GM21619 (cell line): ENCODE measurements at regions not wholly inside any gene's neighbourhood (a gene's known extent, or its start where the extent isn't known, plus 50 kb on each side); places are given as distances from the start of the nearest gene placed in this dataset.

ENCODE experiments used
- ATAC-seq: cut with Tn5 transposase; IDR thresholded peaks from one replicate; pipeline ENCODE4 v1.9.1; 2021; ENCODE audit not compliant: unreplicated experiment

DNA sequence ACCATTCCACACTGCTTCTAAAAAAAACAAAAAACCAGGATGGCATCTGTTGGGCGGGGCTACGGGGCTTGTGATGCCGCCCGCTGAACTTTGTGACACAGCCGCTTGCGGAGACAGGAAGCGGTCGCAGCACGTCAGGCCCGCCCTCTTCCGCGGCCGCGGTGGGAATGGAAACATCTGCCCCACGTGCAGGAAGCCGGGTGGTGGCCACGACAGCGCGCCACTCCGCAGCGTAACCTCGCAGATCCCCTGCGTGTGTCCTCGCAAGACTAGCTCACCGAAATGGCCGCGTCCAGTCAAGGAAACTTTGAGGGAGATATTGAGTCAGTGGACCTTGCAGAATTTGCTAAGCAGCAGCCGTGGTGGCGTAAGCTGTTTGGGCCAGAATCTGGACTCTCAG is 168.5 kb downstream of the SUCLG1 start:
- no peak for ATAC-seq

DNA sequence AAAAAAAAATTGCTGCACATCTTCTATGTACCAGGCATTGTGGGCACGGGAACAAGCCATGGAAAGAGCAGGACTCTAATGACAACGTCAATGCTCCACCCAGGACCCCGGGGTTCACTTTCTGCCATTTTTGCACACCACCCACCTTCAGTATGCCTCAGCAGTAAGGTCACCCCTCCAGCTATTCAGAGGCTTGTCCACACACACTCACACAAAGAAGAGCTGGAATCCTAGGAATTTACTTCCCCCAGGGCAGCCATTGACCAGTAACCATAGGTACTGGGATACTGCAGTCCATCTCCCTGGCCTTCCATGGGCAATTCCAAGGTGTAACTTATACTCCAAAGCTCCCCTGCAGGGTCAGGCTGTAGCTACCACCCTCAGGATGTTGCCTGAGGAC is 170.8 kb downstream of the SUCLG1 start:
- ATAC-seq: no peak

DNA sequence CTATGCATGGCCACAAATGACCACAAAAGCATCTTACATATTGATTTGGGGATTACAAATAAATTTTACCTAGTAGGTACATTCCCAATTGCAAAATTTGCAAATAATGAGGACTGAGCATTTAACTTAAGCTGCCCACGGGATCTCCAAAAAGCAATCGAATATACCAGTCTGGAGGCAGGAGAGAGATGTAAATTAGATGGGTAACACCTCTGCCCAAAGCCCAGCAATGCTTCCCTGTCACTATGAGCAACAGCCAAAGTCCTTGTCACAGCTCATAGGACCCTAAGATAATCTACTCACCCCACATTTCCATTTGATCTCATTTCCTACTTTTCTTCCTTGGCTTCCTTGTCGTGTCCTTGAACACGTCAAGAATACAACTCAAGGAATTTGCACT is 172.2 kb downstream of the SUCLG1 start:
- no peak for ATAC-seq

DNA sequence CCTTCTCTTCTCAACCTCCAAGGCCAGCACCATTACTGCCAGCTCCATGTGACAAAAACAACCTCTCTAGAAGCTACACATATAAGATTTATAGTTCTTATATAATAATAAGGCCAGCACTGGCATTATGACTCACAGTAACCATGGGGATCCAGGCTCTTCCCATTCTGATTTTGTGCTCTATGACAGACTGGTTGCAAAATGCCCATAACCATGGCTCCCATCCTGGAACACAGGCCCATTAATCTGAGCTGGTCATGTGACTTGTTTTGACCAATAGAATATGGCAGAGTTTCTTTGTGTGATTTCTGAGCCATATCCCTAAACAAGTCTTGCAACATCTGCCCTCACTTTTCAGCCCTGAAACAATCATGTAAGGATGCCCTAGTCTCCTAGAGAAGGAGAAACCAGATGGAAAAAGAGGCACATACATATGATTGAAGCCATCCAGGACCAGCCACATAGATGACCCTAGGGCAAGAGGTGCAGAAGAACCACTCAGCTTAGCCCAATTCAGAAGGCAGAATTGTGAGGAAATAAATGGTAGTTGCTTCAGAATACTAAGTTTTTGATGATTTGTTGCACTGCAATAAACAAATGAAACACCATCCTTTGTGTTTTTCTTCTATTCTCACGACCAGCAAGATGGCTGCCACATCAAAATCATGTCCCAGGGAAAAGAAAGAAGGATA is 173.9 kb downstream of the SUCLG1 start:
- no peak for ATAC-seq

DNA sequence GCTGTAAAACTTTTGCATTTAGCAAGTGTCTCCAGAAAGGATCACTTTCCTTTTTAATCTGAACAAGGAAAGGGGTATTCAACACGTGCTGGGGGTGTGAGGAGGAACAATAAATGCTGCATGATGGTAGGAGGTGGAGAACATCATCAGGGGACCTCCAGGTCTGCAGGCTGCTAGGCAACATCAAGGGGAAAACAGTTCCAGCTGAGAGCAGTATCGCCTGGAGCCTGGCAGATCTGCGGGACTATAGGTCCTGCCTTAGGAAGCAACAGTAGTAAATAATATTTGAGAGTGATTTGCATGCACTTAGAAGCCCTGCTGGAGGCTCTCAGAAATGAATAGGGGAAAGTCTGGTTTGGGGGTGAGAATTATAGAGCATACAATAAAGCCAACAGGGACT is 175.6 kb downstream of the SUCLG1 start:
- ATAC-seq: no peak

DNA sequence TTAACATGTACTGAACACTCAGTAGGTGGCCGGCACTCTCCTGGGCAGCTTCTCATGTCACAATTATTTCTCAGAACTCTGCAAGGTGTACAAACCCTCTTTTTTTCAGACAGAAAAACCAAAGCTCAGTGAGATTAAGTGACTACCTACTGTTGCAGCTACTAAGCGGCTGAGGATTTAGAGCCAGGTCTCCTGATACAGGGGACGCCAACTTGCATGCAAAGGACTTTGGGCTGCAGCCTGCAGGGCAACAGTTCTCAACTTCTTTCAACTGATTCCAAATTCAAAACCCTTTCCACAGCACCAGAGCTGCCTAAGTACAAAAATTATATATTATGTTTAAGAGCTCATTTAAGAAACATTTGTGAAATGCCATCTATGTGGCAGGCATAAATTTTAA is 177.6 kb downstream of the SUCLG1 start:
- no peak for ATAC-seq

DNA sequence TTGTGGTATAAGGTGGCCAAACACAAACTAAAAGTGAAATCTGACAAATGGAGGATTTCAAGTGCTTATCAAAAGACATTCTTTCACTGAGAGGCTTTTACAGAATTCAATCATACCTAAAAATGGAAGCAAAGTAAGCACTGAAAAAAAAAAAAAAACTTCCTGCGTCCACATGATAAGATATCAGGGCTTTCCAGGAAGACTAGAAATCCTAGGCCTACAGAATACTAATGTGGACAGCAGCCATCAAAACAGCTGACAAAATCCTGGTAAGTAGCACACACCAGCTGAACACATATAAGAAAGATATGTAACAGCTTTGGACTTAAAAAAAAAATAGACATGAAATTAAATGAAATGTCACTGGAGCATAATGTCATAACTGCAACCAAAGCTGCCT is 178.2 kb downstream of the SUCLG1 start:
- ATAC-seq: no peak

DNA sequence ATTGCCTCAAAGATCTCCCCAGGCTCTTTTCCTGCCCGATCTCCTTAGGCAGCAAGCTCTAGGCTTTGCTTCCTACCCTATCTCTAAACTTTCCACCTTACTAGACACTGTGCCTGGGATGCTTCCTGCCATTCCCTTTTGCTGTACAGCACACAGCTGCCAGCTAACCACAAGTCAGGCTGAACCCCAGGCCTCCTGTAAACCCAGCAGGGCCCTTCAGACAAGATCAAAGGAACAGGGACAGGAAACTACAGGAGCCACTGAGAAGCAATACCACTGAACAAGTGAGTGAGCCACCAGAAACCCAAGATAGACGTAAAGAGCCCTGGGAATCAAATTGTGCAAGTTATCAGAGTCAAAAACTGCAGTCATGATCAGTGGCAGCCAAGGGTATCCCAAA is 180.7 kb downstream of the SUCLG1 start:
- ATAC-seq: no peak

DNA sequence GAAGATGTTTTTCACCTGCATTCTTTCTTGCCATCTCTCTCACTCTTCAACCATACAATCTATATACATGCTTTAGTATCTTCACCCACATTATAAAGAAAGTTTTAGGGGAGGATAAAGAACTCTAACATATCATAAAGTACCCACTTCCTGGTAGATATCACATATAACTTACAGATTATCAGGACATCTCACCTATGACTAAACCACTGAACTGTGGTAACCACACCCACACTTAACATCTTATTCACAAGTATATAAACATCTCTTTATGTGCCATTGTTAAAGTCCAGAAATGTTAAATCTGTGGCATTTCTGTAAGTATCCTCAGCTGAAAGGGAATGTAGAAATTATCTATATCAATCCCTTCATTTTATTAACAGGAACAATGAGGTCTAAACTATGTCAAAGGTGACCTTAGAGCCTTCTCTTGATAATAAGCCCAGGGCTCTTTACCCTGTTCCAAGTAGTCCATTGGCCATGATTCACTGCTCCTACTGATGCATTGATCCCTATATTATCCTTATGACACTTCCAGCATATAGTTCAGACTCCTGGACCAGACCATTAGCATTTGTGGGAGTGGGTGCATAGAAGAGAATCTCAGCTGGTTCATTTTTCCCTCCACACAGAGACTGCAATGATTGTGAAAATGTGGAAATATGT is 182.4 kb downstream of the SUCLG1 start:
- no peak for ATAC-seq

DNA sequence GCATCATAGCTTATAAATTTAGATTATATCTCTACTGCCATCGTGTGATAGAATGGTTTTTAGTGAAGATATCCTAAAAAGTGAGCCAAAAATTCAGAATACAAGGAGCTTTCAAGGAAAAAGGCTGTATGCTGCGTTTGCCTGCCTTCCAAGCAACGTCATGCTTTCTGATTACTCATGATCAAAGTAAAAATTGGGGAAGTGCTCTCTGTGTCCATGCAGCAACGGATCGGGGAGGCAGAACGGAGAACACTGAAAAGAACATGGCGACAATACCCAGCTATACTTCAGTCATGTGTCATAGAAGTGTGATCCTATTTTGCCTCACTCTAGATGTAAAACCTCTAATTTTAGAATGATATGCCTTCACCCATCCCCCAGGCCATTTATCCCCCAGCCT is 185.7 kb downstream of the SUCLG1 start:
- no peak for ATAC-seq

DNA sequence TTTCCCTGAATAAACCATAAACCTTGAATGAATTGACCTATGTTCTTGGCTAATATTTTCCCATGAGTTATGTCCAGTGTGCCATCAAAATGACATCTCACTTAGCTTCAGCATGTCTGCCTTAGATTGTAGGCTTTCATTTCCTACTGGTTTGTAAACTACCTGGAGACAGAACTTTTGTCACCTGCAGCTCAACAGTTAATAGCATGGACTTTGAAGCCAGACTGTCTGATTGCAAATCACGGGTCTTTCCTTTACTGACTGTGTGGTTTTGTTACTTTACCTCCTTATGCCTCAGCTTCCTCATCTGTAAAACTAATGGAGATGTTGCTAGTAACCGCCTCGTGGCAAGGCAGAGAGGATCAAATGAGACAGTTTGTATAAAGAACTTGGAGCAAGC is 187.1 kb downstream of the SUCLG1 start:
- ATAC-seq: no peak

DNA sequence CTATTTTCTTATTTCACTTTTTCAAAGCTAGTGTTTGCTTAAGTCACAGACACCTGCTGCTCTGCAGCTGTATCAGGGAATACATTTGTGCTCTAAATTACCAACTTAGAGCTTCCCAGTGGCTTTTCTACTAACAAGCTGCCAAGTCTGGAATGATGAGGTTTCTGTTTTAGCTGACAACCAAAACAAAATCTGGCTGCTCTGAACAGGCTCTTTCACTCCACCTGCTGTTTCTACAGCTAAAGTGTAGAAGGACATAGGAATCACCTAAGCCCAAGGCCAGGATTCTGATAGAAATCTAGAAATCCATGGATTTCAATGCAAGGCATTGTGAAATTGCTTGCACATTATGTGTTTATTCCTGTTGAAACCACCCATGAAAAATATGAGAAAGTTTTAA is 201.2 kb downstream of the SUCLG1 start:
- no peak for ATAC-seq

DNA sequence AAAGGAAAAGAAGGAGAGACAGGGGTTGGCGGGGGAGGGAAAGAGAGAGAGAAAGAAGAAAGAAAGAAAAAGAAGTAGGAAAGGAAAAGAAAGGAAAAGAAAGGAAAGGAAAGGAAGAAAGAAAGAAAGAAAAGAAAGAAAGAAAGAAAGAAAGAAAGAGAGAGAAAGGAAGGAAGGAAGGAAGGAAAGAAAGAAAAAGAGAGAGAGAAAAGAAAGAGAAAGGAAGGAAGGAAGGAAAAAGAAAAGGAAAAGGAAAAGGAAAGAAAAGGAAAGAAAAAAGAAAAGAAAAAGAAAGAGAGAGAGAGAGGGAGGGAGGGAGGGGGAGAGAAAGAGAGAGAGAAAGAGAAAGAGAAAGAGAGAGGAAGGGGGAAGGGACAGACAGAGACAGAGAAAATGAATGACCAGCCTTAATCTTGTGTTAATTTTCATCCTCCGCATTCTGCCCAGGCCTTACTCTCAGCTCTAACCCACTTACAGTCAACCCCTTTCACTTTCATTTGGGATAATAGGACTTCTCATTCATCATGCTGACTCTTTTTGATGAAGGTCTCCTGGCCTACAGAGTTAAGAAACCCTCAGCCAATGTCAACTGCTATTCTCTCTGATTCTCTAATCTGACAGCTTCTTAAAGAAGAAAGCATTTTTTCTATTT is 207.3 kb downstream of the SUCLG1 start:
- ATAC-seq: no peak

DNA sequence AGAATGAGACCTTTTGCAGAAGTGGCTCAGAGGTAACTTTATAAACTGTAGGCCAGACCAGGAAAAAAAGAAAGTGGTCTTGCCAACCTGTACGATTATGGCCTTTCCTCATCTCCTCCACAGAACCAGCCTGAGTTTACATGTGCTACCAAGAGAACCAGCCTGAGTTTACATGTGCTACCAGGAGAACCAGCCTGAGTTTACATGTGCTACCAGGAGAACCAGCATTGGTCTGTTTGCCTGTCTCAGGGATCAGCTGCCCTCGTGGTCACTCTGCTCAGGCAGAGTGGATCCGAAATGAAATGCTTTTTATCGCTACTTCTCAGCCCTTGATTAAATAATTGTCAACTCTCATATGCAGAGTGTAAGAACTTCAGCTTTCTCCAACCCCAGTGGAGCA is 209.9 kb downstream of the SUCLG1 start:
- no peak for ATAC-seq

DNA sequence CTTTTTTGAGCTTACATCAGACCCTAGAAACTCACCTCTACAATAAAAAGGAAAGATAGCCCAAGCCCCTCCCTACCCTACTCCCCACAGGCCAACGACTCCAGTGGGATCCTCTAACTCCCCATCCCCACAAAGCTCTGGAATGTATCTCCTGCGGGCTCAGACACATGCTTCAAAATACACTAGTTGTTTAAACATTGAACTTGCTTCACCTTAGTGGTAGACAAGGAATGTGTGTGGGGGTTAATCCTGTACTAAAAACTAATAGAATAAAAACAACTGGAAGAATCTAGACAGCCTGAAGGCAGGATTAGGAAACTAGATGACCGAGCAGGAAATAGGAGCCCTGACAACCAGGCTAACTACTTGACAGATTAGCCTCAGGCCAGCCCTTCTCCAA is 211.5 kb downstream of the SUCLG1 start:
- ATAC-seq: no peak

DNA sequence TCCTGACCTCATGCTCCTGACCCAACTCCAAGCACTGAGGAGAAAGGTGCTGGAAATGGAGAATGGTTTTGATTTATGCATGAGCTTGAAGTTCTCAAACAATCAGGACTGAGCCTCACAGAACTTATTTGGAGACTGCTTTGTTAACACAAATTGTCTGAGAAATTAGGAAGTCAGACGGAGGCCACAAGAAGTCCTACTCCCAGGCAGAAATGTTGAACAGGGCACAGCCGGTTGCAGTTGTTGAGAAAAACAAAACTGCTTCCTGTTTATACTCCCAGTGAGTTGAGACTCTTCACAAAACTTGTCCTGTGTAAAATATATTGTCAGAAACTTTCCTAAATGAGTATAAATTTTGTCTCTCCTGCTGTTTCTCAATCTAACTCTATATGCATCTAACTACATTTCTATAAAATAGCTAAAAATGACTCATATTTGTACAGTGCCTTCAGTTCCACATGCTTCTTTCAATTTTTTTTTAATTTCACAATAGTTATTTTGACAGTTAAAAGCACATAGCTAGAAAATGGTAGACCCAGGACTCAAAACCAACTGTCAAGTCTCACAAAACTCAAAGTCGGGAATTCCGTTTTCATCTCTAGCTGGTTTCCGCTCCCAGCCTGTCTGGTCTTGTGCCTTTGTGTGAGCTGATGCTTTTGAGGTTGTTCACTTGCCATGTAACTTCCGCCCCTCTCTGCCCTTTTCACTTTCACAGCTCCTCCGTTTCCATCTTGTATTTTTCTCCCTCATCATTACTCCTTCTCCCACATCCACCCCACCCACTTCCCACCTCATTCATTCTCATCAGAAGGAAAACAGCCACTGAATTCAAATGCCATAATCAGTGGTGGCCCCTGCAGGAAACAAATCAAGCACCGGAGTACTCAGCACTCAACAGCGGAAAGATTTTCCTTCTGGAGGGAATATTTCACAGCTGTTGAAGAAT is 215.0 kb downstream of the SUCLG1 start:
- ATAC-seq: no peak

DNA sequence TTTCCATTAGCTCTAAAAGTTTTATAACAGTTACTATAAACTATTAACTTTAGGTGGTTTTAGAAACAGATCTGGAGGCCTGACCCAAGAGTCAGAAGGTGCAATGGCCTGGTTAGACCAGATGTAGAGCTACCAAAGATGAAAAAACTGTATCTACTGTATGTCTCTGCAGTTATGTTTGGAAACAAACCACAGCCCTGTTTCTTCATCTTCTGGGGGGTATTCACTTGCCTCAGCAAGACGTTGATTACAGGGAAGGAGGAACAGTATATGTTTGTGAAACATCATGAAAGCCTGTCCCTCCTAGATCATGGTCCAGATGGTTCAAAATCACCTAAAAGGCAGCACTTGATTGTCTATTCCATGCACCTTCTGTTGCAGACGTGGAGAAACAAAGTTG is 220.2 kb downstream of the SUCLG1 start:
- ATAC-seq: no peak

DNA sequence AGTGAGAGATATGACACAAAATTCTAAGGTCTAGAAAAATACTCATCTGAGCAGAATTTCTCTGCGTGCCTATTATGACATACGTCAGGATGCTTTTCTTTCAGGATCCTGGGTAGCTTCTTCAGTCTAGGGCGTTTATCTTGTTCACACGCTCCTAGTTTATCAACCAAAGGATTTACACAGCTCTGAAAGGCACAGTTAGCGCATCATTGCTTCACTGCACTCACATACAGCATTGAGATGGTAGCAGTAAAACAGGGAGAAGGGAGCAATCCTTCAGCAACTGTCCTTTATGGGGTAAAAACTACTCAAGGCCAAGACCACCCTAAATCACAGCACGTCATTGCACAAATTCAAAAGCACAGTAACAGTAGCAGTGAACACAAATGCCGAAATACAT is 222.8 kb downstream of the SUCLG1 start:
- ATAC-seq: no peak

DNA sequence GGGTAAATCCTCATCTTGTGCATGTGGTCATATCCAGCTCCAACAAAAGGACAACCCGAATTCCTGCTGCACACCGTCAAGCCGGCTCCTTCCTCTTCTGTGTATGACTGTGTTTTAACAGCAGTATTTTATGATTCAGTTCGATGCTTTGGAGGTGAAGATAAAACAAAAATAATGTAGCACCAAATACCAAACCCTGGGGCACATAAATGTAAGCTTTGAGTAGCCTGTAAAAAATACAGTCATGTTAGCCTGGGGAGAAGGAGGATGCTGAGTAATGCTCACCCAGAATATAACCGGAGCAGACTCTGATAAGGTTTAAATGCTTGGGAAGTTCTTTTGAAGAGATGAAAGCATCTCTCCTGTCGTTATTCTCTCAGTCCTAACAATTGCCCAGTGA is 225.0 kb downstream of the SUCLG1 start:
- no peak for ATAC-seq

DNA sequence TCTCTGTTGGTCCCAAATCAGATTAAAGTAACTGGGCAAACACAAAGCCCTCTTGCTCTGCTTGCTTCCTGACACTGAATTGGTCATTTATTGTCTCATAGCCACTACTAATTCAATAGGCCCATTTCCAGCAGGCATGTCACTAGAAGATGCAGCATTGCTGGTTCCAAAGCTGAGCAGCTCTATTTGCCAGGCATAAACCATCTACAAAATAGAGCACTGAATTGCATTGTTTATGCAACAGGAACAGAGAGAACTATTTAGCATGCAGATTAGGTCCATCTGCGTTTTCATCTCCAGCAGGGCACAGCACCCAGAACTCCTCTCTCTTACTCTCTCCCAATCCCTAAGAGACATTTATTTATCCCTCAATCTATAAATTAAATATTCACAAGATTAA is 227.6 kb downstream of the SUCLG1 start:
- no peak for ATAC-seq

DNA sequence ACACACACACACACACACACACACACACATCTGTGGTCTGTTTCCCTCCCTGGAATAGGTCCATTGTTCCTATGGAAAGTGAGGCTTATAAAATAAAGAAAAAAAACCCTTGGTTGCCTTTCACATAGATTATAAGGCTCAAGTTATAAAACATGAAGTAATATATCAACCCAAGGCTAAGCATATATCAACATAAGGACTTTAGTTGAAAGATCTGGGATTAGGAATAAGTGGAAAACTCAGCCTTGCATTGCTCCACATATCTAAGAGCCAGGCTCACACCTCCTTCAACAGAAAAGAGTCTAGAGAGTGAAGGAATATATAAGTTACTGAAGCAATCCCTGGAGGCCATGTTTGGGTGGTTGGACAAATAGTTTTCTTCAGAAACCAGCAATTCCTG is 235.0 kb downstream of the SUCLG1 start:
- ATAC-seq: no peak
